OCI-LY3 (cell line): ENCODE measurements at regions not wholly inside any gene's neighbourhood (a gene's known extent, or its start where the extent isn't known, plus 50 kb on each side); places are given as distances from the start of the nearest gene placed in this dataset.

Source experiments
- CTCF ChIP-seq: fragments of 200-600, 300-600 bp; sonication (generic); IDR thresholded peaks from 2 replicates; pipeline ENCODE4 v1.5.1; 2014; ENCODE audit warnings: antibody characterized with exemption, low read length, low read depth
- EZH2phosphoT487 ChIP-seq: fragments of 200-600 bp; shearing (Covaris generic); IDR thresholded peaks from 2 replicates; pipeline ENCODE4 v1.6.1; 2018; ENCODE audit warnings: antibody characterized with exemption, mixed run types, low read depth

- no peak for TF ChIP-seq CTCF
- no peak for TF ChIP-seq EZH2phosphoT487
Measured at GRCh38 chr16:47991491-47991890, 164.3 kb downstream of the ABCC12 start.
